Testis (tissue), 2 donors: ENCODE measurements at regions not wholly inside any gene's neighbourhood (a gene's known extent, or its start where the extent isn't known, plus 50 kb on each side); places are given as distances from the start of the nearest gene placed in this dataset.

Source experiments
- CTCF ChIP-seq, 3 experiments: fragments of 450-650 bp in 2 of 3; fragments of 200-600 bp in 1 of 3; sonication (generic) in 1 of 3; IDR thresholded peaks; one replicate each; pipeline ENCODE4 v1.5.1; 2016 to 2019; ENCODE audit warnings: antibody characterized with exemption in 3 of 3, mild to moderate bottlenecking in 2 of 3, moderate library complexity in 1 of 3
- POLR2A ChIP-seq: fragments of 450-650 bp; IDR thresholded peaks from one replicate; pipeline ENCODE4 v1.6.1; 2017; ENCODE audit warnings: antibody characterized with exemption, mild to moderate bottlenecking, moderate library complexity

GRCh38 chr1:57672346-57673140 lies 248.7 kb upstream of the DAB1 start:
- TF ChIP-seq CTCF (IDR thresholded peaks at IDR 0.05) (no peak), POLR2A (no peak)
